MM.1S (cell line): ENCODE measurements at regions not wholly inside any gene's neighbourhood (a gene's known extent, or its start where the extent isn't known, plus 50 kb on each side); places are given as distances from the start of the nearest gene placed in this dataset.

Source experiments
- CTCF ChIP-seq: fragments of 300-600 bp; sonication (generic); IDR thresholded peaks from 2 replicates; pipeline ENCODE4 v1.5.1; 2016; ENCODE audit warnings: antibody characterized with exemption, low read length, mixed read lengths
- EZH2 ChIP-seq: fragments of 300-600 bp; sonication (generic); optimal IDR thresholded peaks from 2 replicates; pipeline ENCODE3; 2017; ENCODE audit warnings: low read depth, mild to moderate bottlenecking, antibody characterized with exemption, low read length, mixed read lengths
- EZH2phosphoT487 ChIP-seq: fragments of 300-600 bp; sonication (generic); IDR thresholded peaks from 2 replicates; pipeline ENCODE4 v1.6.1; 2018; ENCODE audit warnings: antibody characterized with exemption, low read length

GRCh38 chrX:14094191-14094590 is 64.5 kb upstream of the GEMIN8 start:
- TF ChIP-seq CTCF = no peak
- TF ChIP-seq EZH2phosphoT487 = no peak
- TF ChIP-seq EZH2 = no peak
